ENCODE measurements at regions not wholly inside any gene's neighbourhood (a gene's known extent, or its start where the extent isn't known, plus 50 kb on each side); places are given as distances from the start of the nearest gene placed in this dataset.

GRCh38 chr7:79563821-79564522 is 110.5 kb upstream of the MAGI2 start:
- H3K9me3 ChIP-seq, result no peaks in the 10 kb centered on the region
- no peaks in the 10 kb centered on the region for H3K36me3 ChIP-seq
- no peak for TF ChIP-seq CTCF (IDR thresholded peaks at IDR 0.05)
- H3K27me3 ChIP-seq (replicated peaks; ENCODE audit: insufficient read depth), result no peaks in the 10 kb centered on the region
- no peaks in the 10 kb centered on the region for H3K4me1 ChIP-seq (ENCODE audit: control insufficient read depth in 1 of 2, low read depth in 2 of 2)
- H3K4me3 ChIP-seq, result no peak overlapping the region
- H3K27ac ChIP-seq, result no peak overlapping the region
- DNase-seq (ENCODE audit: low spot score), result no peak
- ATAC-seq (ENCODE audit: insufficient number of reproducible peaks, low FRiP score, low read depth), result no peak

GRCh38 chr7:79555571-79555970 is 102.1 kb upstream of the MAGI2 start:
- DNase-seq (ENCODE audit: low spot score) (no peak), ATAC-seq (ENCODE audit: insufficient number of reproducible peaks, low FRiP score, low read depth) (no peak)
- H3K36me3 ChIP-seq, result no peaks in the 10 kb centered on the region
- H3K9me3 ChIP-seq, result no peaks in the 10 kb centered on the region
- TF ChIP-seq CTCF (IDR thresholded peaks at IDR 0.05), result no peak
- no peak overlapping the region for H3K4me3 ChIP-seq
- no peak overlapping the region for H3K27ac ChIP-seq
- no peaks in the 10 kb centered on the region for H3K27me3 ChIP-seq (replicated peaks; ENCODE audit: insufficient read depth)
- no peaks in the 10 kb centered on the region for H3K4me1 ChIP-seq (ENCODE audit: control insufficient read depth in 1 of 2, low read depth in 2 of 2)

GRCh38 chr7:79553811-79554555 is 100.5 kb upstream of the MAGI2 start:
- Histone ChIP-seq H3K4me1 (ENCODE audit: control insufficient read depth in 1 of 2, low read depth in 2 of 2) (no peaks in the 10 kb centered on the region), H3K27ac (no peak overlapping the region), H3K9me3 (no peaks in the 10 kb centered on the region), H3K4me3 (no peak overlapping the region), H3K36me3 (no peaks in the 10 kb centered on the region), H3K27me3 (replicated peaks; ENCODE audit: insufficient read depth) (no peaks in the 10 kb centered on the region)
- ATAC-seq (ENCODE audit: insufficient number of reproducible peaks, low FRiP score, low read depth) (no peak), DNase-seq (ENCODE audit: low spot score) (no peak)
- no peak for TF ChIP-seq CTCF (IDR thresholded peaks at IDR 0.05)

GRCh38 chr7:79552463-79552862 is 99.0 kb upstream of the MAGI2 start:
- no peak for TF ChIP-seq CTCF (IDR thresholded peaks at IDR 0.05)
- H3K9me3 ChIP-seq, result no peaks in the 10 kb centered on the region
- ATAC-seq (ENCODE audit: insufficient number of reproducible peaks, low FRiP score, low read depth) (no peak), DNase-seq (ENCODE audit: low spot score) (no peak)
- H3K4me3 ChIP-seq, result no peak overlapping the region
- H3K27me3 ChIP-seq (replicated peaks; ENCODE audit: insufficient read depth), result no peaks in the 10 kb centered on the region
- H3K27ac ChIP-seq, result no peak overlapping the region
- no peaks in the 10 kb centered on the region for H3K36me3 ChIP-seq
- H3K4me1 ChIP-seq (ENCODE audit: control insufficient read depth in 1 of 2, low read depth in 2 of 2), result no peaks in the 10 kb centered on the region

- DNase-seq (ENCODE audit: low spot score) (no peak), ATAC-seq (ENCODE audit: insufficient number of reproducible peaks, low FRiP score, low read depth) (no peak)
- Histone ChIP-seq H3K27me3 (replicated peaks; ENCODE audit: insufficient read depth) (no peaks in the 10 kb centered on the region), H3K9me3 (no peaks in the 10 kb centered on the region), H3K4me3 (no peak overlapping the region), H3K27ac (no peak overlapping the region), H3K36me3 (no peaks in the 10 kb centered on the region), H3K4me1 (ENCODE audit: control insufficient read depth in 1 of 2, low read depth in 2 of 2) (no peaks in the 10 kb centered on the region)
- TF ChIP-seq CTCF (IDR thresholded peaks at IDR 0.05), result no peak
Observed at GRCh38 chr7:79548727-79549126, 95.3 kb upstream of the MAGI2 start.

Data from thoracic aorta (tissue), 2 donors.